K562 (cell line): ENCODE measurements at regions not wholly inside any gene's neighbourhood (a gene's known extent, or its start where the extent isn't known, plus 50 kb on each side); places are given as distances from the start of the nearest gene placed in this dataset.

Experiments
- ATAC-seq: fragments of 200-7000 bp; cut with Tn5 transposase; 3 replicates; pipeline ENCODE4 v1.9.1; 2020; ENCODE audit warnings: moderate library complexity
- BruUV-seq: library from RNA; stranded (reverse); fragments of 400-500 nt; replicated peaks from 2 replicates; lab custom pipeline; 2021; lab: Mats Ljungman, UMichigan
- CTCF ChIA-PET: fragments of 300-600 bp; formaldehyde crosslinking; extraction: SDS; loops from one replicate; lab custom pipeline; 2021; ENCODE audit warnings: low intra/inter-chr PET ratio; lab: Yijun Ruan, JAX
- POLR2A ChIA-PET: fragments of 300-600, 350-650 bp; sonication (Branson Sonifier 250); formaldehyde crosslinking; extraction: SDS; loops from one replicate; lab custom pipeline; 2021; ENCODE audit warnings: antibody characterized with exemption, inconsistent platforms; lab: Yijun Ruan, JAX
- DNase-seq, 4 experiments: peaks; one replicate each; pipeline versions ENCODE4 v3.0.0 to v3.0.0-alpha.2; 2011 to 2018; ENCODE audit warnings: low spot score in 3 of 4, mixed read lengths in 3 of 4; ENCODE audit errors: extremely low read depth in 1 of 4
- FAIRE-seq: peaks from 2 replicates; lab custom pipeline; 2011; peaks lifted over from hg19 to GRCh38; lab: Jason Lieb, UNC
- H2AFZ ChIP-seq: 2 replicates; pipeline ENCODE4 v1.6.0; 2011; ENCODE audit warnings: low read depth, low read length, control low read depth, inconsistent platforms
- H3K27ac ChIP-seq: fragments of 200-600 bp; 3 replicates; pipeline ENCODE4 v1.8.0; 2011; ENCODE audit warnings: low read depth, mild to moderate bottlenecking, control low read depth, inconsistent platforms, low read length, moderate library complexity, mixed read lengths; ENCODE audit errors: extremely low read depth
- H3K27me3 ChIP-seq, 2 experiments: fragments of 300-600 bp in 1 of 2; 2 replicates in 1 of 2; 3 replicates in 1 of 2; pipeline versions ENCODE4 v1.6.0 to v1.8.0; 2011; ENCODE audit warnings: inconsistent platforms in 2 of 2, low read length in 2 of 2, mild to moderate bottlenecking in 1 of 2, mixed read lengths in 1 of 2, moderate library complexity in 1 of 2; ENCODE audit not compliant: control insufficient read depth in 2 of 2, insufficient read depth in 2 of 2
- H3K36me3 ChIP-seq: fragments of 300-600 bp; 3 replicates; pipeline ENCODE4 v1.8.0; 2011; ENCODE audit warnings: mild to moderate bottlenecking, low read length, inconsistent platforms; ENCODE audit not compliant: control insufficient read depth, insufficient read depth
- H3K4me1 ChIP-seq, 2 experiments: fragments of 200-600 bp in 1 of 2; replicated peaks in 1 of 2; 2 replicates in 1 of 2; 3 replicates in 1 of 2; pipeline versions ENCODE4 v1.5.1 to v1.8.0; 2011; ENCODE audit warnings: inconsistent platforms in 2 of 2, low read length in 2 of 2, mild to moderate bottlenecking in 1 of 2, mixed read lengths in 1 of 2, moderate library complexity in 1 of 2; ENCODE audit not compliant: control insufficient read depth in 2 of 2, insufficient read depth in 2 of 2
- H3K4me2 ChIP-seq: 2 replicates; pipeline ENCODE4 v1.6.1; 2011; ENCODE audit warnings: low read length, control low read depth, inconsistent platforms, mixed read lengths; ENCODE audit not compliant: insufficient read depth
- H3K4me3 ChIP-seq: fragments of 200-600 bp; sonication (generic), shearing (Covaris generic); 2 replicates; pipeline ENCODE4 v1.5.1; 2016; ENCODE audit warnings: control low read depth, inconsistent platforms
- H3K79me2 ChIP-seq: fragments of 200-600 bp; 3 replicates; pipeline ENCODE4 v1.8.0; 2011; ENCODE audit warnings: low read length, inconsistent platforms; ENCODE audit not compliant: control insufficient read depth, insufficient read depth
- H3K9ac ChIP-seq, 2 experiments: 2 replicates each; pipeline versions ENCODE4 v1.6.0 to v1.6.1; 2011; ENCODE audit warnings: low read depth in 2 of 2, low read length in 2 of 2, control low read depth in 1 of 2, inconsistent platforms in 1 of 2, mild to moderate bottlenecking in 1 of 2, mixed read lengths in 1 of 2; ENCODE audit not compliant: insufficient read depth in 1 of 2
- H3K9me1 ChIP-seq: one replicate; pipeline ENCODE4 v1.6.0; 2011; ENCODE audit warnings: inconsistent platforms, mild to moderate bottlenecking, low read length, moderate library complexity; ENCODE audit not compliant: control insufficient read depth, insufficient read depth
- H3K9me3 ChIP-seq: replicated peaks from 2 replicates; pipeline ENCODE4 v1.5.1; 2011; ENCODE audit warnings: low read depth, low read length, inconsistent platforms; ENCODE audit not compliant: control insufficient read depth, insufficient read depth
- H4K20me1 ChIP-seq: replicated peaks from 2 replicates; pipeline ENCODE4 v1.6.1; 2011; ENCODE audit warnings: low read length, inconsistent platforms, mixed read lengths; ENCODE audit not compliant: control insufficient read depth, insufficient read depth
- CBX1 ChIP-seq: sonication (generic); IDR thresholded peaks from 2 replicates; pipeline ENCODE4 v1.6.1; 2016; ENCODE audit warnings: antibody characterized with exemption, low read depth, mild to moderate bottlenecking
- KLF13 ChIP-seq: fragments of 450-650 bp; IDR thresholded peaks from 2 replicates; pipeline ENCODE4 v1.6.1; 2016; ENCODE audit warnings: missing genetic modification characterization, low read depth, mild to moderate bottlenecking, missing compliant biosample characterization, moderate library complexity, borderline replicate concordance
- LARP7 ChIP-seq: fragments of 450-650 bp; IDR thresholded peaks from 2 replicates; pipeline ENCODE4 v1.6.1; 2016
- MAFF ChIP-seq: IDR thresholded peaks from 2 replicates; pipeline ENCODE4 v1.6.1; 2012; ENCODE audit warnings: low read length, improper control_type of control experiment
- MTA1 ChIP-seq: fragments of 450-650 bp; IDR thresholded peaks from 2 replicates; pipeline ENCODE4 v1.6.1; 2017; ENCODE audit warnings: borderline replicate concordance
- NFIC ChIP-seq: fragments of 450-650 bp; IDR thresholded peaks from 2 replicates; pipeline ENCODE4 v1.6.1; 2017; ENCODE audit warnings: mild to moderate bottlenecking, inconsistent platforms
- PHB2 ChIP-seq: fragments of 450-650 bp; IDR thresholded peaks from 2 replicates; pipeline ENCODE4 v1.6.1; 2017; ENCODE audit warnings: low read depth
- RBM14 ChIP-seq: fragments of 200-400 bp; formaldehyde crosslinking; IDR thresholded peaks from 2 replicates; pipeline ENCODE4 v1.6.1; 2018; ENCODE audit warnings: low read depth, mild to moderate bottlenecking, low read length, moderate library complexity, borderline replicate concordance; ENCODE audit not compliant: insufficient read depth
- SREBF1 ChIP-seq: fragments of 150-350 bp; IDR thresholded peaks from 2 replicates; pipeline ENCODE4 v1.6.1; 2014; ENCODE audit warnings: antibody characterized with exemption, low read depth, low read length, borderline replicate concordance
- TARDBP ChIP-seq: fragments of 450-650 bp; IDR thresholded peaks from 2 replicates; pipeline ENCODE4 v1.6.1; 2016
- TCF3 ChIP-seq: sonication (generic); formaldehyde crosslinking; IDR thresholded peaks from 2 replicates; pipeline ENCODE4 v1.4.0; 2020; ENCODE audit warnings: mild to moderate bottlenecking, missing genetic modification reagents
- ZNF174 ChIP-seq: fragments of 250-450 bp; sonication (Bioruptor Pico); IDR thresholded peaks from 2 replicates; pipeline ENCODE4 v1.4.0; 2020; ENCODE audit warnings: mild to moderate bottlenecking
- ZNF384 ChIP-seq: IDR thresholded peaks from 2 replicates; pipeline ENCODE4 v1.6.1; 2012; ENCODE audit warnings: low read depth, low read length, improper control_type of control experiment
- WGBS: fragments of 100-300 bp; shearing (Covaris generic); methylation state at CpG from one replicate; pipeline ENCODE4 v1.1.6; 2016; ENCODE audit warnings: low coverage, mixed read lengths; ENCODE audit not compliant: insufficient coverage; ENCODE audit errors: missing lambda C conversion rate; 5-methylcytosine and 5-hydroxymethylcytosine counted together
- in situ Hi-C: fragments of 300-500 bp; cut with MboI; formaldehyde crosslinking; loops from 4 replicates; pipeline ENCODE4 v1.15.0; 2018; ENCODE audit warnings: inconsistent platforms, mixed read lengths
- intact Hi-C: fragments of 100-400 bp; cut with micrococcal nuclease; formaldehyde crosslinking; loops from 2 replicates; pipeline ENCODE4 v1.14.2; 2022
- TF ChIP-seq, protein P1 (sequence below): fragments of 450-650 bp; formaldehyde crosslinking; IDR thresholded peaks from 2 replicates; pipeline ENCODE4 v1.4.0; 2020; ENCODE audit warnings: mild to moderate bottlenecking
- TF ChIP-seq, protein P2 (sequence below): conservative IDR thresholded peaks from 2 replicates; pipeline ENCODE4 v1.6.1; 2011; ENCODE audit warnings: low read depth, mild to moderate bottlenecking, low read length; ENCODE audit not compliant: control insufficient read depth

DNA sequence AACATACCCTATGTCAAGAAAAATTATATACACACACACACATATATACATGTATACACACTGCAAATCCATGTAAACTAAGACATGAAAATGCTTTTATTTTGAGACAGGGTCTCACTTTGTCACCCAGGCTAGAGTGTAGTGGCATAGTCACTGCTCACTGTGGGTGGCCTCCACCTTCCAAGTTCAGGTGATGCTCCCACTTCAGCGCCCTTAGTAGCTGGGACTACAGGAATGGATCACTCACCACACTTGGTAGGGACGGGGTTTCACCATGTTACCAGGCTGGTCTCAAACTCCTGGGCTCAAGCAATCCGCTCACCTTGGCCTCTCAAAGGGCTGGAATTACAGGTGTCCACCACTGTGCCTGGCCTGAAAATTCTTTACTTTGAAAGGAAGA, 617.6 kb downstream of the NYAP2 start:
- Histone ChIP-seq H2AFZ (no peak overlapping the region), H3K36me3 (no peaks in the 10 kb centered on the region), H4K20me1 (no peaks in the 10 kb centered on the region), H3K27me3 (no peaks in the 10 kb centered on the region), H3K79me2 (no peaks in the 10 kb centered on the region), H3K27ac (no peak overlapping the region), H3K4me2 (no peak overlapping the region), H3K9me3 (no peaks in the 10 kb centered on the region), H3K9me1 (no peaks in the 10 kb centered on the region), H3K4me1 (no peaks in the 10 kb centered on the region), H3K9ac (no peak overlapping the region), H3K4me3 (no peak overlapping the region)
- POLR2A ChIA-PET, result no interaction called here
- CTCF ChIA-PET, result interaction anchor here (0.6 kb wide), 1 partner anchor 422 kb away, joined by 3 read pairs; no protein-coding TSS in a partner anchor
- no TSS peak for BruUV-seq
- WGBS, result 0% methylated on average over 1 of the region's 3 CpGs
- ATAC-seq (no peak), FAIRE-seq (no peak), DNase-seq (no peak)
- in situ Hi-C loops, result no loop called here
- intact Hi-C loops, result no loop called here
- TF ChIP-seq LARP7, result no peak
- TF ChIP-seq, protein P1, sequence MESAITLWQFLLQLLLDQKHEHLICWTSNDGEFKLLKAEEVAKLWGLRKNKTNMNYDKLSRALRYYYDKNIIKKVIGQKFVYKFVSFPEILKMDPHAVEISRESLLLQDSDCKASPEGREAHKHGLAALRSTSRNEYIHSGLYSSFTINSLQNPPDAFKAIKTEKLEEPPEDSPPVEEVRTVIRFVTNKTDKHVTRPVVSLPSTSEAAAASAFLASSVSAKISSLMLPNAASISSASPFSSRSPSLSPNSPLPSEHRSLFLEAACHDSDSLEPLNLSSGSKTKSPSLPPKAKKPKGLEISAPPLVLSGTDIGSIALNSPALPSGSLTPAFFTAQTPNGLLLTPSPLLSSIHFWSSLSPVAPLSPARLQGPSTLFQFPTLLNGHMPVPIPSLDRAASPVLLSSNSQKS, result no peak
- no peak for TF ChIP-seq TCF3 (CRISPR knock-in tag)
- TF ChIP-seq ZNF174 (CRISPR knock-in tag), result no peak
- no peak for TF ChIP-seq NFIC
- TF ChIP-seq MTA1, result no peak
- TF ChIP-seq MAFF, result no peak
- no peak for TF ChIP-seq PHB2
- TF ChIP-seq RBM14, result no peak
- TF ChIP-seq, protein P2, sequence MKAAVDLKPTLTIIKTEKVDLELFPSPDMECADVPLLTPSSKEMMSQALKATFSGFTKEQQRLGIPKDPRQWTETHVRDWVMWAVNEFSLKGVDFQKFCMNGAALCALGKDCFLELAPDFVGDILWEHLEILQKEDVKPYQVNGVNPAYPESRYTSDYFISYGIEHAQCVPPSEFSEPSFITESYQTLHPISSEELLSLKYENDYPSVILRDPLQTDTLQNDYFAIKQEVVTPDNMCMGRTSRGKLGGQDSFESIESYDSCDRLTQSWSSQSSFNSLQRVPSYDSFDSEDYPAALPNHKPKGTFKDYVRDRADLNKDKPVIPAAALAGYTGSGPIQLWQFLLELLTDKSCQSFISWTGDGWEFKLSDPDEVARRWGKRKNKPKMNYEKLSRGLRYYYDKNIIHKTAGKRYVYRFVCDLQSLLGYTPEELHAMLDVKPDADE, result no peak
- no peak for TF ChIP-seq CBX1
- no peak for TF ChIP-seq ZNF384
- no peak for TF ChIP-seq KLF13 (tag)
- no peak for TF ChIP-seq SREBF1
- TF ChIP-seq TARDBP, result no peak
